HG03066 (cell line): ENCODE measurements at regions not wholly inside any gene's neighbourhood (a gene's known extent, or its start where the extent isn't known, plus 50 kb on each side); places are given as distances from the start of the nearest gene placed in this dataset.

Source experiments
- ATAC-seq: cut with Tn5 transposase; IDR thresholded peaks from one replicate; pipeline ENCODE4 v1.9.1; 2021; ENCODE audit warnings: low read depth; ENCODE audit not compliant: unreplicated experiment

- no peak for ATAC-seq
Measured at GRCh38 chr3:124393340-124393739, 336.9 kb upstream of the UMPS start.

DNA sequence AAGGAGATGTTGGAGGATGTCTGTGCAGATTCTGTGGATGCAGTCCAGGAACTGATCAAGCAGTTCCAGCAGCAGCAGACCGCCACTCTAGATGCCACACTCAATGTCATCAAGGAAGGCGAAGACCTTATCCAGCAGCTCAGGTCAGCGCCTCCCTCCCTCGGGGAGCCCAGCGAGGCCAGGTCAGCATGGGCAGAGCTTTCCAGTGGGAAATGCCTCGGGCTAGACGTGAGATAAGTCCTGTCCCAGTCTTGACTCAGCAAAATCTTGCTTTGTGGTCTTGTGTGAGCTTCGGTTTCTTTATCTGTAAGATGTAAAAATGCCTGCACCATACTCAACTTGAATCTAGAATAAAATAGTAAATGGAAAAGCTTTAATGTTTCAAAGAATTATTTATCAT is 335.1 kb upstream of the UMPS start:
- no peak for ATAC-seq

DNA sequence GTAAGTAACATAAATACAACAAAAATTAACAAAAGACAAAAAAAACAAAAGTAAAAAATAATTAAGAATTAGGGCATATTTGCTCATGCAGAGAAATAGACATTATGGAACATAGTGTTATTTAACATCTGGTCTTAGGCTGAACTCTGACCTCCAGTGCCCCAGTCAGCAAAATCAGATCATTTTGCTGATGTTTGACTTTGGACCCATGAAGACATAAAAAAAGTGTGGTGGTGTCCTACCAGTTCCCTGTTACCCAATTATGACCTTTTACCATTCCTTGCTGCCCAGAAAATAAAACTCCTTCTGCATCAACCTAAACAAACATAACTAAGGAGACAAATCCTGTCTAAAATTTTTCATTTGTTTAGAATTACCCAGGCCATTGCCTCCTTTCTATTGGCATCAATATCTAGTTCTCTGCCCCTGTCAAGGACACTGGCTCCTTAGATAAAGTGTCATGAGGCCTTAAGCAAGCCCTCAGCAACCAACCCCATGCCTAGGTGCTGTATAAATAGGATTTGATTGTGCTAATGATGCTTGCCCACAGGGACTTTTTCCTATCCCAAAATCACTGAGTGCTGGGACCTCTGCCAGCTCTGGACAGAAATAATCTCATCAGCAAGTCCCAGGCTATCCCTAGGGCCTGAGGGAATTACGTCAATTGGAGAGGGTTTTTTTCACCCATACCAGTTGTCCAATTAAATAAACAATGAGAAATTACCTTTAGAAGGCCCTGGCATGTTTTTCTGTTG is 334.5 kb upstream of the UMPS start:
- no peak for ATAC-seq

GRCh38 chr3:124396339-124396950 is 333.8 kb upstream of the UMPS start:
- no peak for ATAC-seq

- ATAC-seq = no peak
Measured at GRCh38 chr3:124397088-124397487, 333.2 kb upstream of the UMPS start.

GRCh38 chr3:124398594-124398993 is 331.7 kb upstream of the UMPS start:
- no peak for ATAC-seq

DNA sequence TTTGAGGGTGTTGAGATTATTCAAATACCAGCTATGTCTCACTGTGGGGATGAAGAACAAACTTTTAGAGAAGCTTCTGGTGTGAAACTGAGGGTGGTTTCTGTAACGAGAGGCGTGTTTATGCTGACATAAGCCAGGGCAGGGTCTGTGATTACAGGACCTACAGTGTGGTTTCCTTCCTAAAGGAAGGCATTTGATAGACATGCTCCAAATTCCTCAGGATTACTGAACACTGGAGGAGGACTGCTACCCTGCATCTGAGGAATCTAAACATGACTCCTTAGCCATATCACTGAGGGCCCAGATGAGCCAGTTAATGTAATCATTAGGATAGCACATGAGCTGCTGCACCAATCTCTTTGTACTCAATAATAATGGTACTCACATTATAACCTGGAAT is 328.4 kb upstream of the UMPS start:
- ATAC-seq = no peak

DNA sequence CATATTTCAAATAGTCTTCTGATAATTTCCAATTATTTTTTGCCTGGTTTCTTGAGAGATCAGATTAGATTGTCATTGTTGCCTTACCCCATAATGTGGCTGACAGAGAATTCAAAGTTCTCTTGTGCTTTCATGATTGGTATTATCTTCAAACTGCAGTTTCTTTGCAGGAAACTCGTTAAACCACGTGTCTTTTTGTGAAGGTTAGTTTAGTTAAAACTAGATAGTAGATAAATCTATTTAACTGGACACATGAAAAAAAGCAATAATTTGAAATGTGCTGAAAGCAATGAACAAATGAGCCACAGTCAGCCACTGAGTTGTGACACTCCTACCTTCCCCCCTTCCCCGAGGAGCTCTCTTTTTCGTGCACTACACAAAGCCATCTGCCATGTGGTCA is 327.5 kb upstream of the UMPS start:
- ATAC-seq = no peak

- no peak for ATAC-seq
Measured at GRCh38 chr3:124404621-124405020, 325.6 kb upstream of the UMPS start.

DNA sequence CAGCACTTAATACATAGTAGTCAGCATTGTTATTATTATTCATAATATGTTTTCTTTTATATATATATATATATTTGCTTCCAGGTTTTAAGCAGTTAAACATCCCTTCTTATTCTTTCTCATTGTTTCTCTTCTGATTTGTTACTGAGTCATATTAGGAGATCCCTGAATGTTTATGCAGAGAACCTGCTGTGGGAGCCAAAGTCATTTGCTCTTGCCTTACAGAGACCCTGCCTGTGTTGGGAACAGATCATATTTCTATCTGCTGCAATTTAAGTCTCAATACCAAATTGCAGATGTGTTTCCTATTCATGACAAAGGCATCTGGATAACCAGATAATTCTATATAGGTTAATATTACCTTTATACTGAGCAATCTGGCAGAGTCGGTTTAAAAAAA is 323.0 kb upstream of the UMPS start:
- no peak for ATAC-seq

DNA sequence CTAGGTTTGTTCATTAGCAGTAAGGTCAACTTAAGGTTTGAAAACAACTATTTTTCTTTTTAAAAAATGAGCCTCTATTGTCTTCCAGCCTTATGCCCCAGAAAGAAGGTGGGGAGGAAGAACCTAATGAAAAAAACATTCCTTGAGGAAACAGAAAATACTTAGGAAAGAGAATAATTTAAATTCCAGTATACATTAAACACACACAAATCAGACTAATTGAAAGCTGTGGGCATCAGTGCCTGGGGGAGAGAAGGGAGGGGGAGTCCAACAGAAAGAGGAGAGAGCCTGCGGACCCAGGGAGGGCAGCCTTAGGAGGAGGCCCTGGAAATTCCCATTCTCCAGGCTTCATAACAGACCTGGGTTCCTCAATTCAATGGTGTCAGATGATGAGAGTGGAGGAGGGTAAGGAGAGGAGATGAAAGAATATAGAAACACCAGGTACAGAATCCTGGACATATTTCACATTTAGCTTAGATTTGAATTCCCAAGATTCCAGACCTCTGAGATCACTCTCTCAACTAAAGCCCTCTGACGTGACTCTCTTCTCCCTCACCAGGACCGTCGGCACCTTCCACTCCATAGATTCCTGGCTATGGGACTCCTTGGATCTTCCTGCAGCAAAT is 320.5 kb upstream of the UMPS start:
- ATAC-seq = no peak

GRCh38 chr3:124410471-124410870 is 319.8 kb upstream of the UMPS start:
- ATAC-seq = no peak

DNA sequence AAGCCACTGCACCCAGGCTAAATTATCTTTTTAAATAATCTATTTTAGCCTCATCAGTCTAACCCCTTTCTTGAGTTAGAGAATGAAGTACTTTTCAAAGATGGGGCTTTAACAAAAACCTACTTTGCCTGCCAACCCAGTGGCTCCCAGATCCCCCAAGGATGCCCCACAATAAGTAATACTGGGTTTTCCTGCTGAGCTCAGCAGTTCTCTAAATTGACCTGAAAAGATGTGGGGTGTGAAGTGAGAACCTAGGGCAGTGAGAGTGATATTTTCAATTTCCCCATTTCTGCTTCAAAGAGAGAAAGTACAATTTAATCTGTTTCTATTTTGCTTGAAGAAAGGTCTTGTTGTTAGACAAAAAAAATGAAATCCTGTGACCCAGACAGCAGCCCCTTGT is 318.5 kb upstream of the UMPS start:
- ATAC-seq = no peak

DNA sequence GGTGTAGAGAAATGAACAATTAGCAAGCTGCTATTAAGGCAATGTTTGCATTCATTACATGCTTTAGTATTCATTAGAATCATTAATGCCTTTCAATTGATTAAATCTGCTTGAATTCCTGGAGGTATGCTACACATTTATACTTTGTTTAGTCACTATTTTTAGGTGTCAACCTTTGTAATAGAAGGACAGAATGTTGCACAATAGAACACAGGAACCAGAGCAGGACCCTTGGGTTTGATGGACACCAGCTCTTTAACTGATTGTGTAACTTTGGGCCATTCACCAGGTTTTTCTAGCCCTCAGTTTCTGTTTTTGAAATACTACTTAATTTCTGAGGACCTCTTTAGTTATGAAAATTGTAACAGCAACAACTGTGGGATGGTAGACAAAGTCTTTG is 317.6 kb upstream of the UMPS start:
- no peak for ATAC-seq

DNA sequence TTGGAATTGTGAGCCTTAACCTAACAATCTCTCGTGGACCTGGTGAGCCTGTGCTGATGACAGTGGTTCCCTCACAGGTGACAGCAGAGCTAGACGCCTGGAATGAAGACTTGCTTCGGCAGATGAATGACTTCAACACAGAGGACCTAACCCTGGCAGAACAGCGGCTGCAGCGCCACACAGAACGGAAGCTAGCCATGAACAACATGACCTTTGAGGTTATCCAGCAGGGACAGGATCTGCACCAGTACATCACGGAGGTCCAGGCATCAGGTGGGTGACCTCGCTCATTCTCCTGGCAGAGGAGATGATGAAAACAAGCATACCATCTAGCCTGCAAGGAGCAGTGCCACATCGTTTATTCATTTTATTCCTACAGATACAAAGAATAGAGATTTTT is 316.9 kb upstream of the UMPS start:
- ATAC-seq = no peak

DNA sequence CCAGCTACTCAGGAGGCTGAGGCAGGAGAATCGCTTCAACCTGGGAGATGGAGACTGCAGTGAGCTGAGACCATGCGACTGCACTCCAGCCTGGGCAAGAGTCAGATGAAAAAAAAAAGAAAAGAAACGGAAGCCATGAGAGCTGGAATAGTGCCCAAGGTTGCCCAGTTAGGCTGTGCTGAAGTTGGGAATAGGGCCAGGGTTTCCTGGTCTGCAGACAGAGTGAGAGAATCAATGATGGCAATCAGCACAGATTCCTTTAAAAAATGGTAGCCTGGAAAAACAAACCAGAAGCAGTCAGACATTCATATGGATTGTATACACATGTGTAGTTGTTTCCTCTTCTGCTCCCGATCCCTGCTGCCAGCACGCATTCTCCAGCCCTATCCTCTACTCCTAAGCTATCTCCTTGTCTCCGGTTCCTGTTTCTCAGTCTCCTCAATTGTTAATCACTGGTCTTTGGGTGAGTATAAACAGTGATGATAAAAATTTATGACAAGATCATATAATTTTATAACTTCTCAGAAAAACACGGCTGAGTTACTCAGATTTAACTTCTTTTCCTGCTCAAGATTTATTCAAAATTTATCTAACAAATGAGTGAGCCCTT is 316.2 kb upstream of the UMPS start:
- no peak for ATAC-seq

- ATAC-seq = no peak
Measured at GRCh38 chr3:124415446-124415960, 314.7 kb upstream of the UMPS start.

- no peak for ATAC-seq
Measured at GRCh38 chr3:124419303-124419702, 310.9 kb upstream of the UMPS start.

GRCh38 chr3:124420392-124420791 is 309.9 kb upstream of the UMPS start:
- ATAC-seq = no peak

DNA sequence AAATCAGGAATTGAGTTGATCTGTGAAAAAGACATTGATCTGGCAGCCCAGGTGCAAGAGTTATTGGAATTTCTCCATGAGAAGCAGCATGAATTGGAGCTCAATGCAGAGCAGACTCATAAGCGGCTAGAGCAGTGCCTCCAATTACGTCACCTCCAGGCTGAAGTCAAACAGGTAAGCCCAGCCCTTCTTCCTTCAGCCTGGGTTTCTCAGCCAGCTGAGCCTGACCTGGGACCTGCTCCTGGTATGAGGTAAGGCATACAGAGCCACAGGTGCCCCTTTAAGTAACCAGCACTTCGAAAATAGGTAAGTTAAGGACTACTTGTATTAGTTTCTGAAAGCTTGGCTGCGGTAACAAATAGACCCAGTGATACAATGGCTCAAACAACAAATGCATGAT is 307.4 kb upstream of the UMPS start:
- ATAC-seq = no peak

- no peak for ATAC-seq
Measured at GRCh38 chr3:124424396-124424795, 305.9 kb upstream of the UMPS start.
